Loucy (cell line): ENCODE measurements at regions not wholly inside any gene's neighbourhood (a gene's known extent, or its start where the extent isn't known, plus 50 kb on each side); places are given as distances from the start of the nearest gene placed in this dataset.

Experiments used
- H2AFZ ChIP-seq: fragments of 200-600 bp; sonication (generic); 2 replicates; pipeline ENCODE4 v1.6.0; 2016; ENCODE audit warnings: antibody characterized with exemption, mild to moderate bottlenecking, low read length, moderate library complexity
- H3F3A ChIP-seq: fragments of 200-600 bp; 2 replicates; pipeline ENCODE4 v1.6.0; 2016; ENCODE audit warnings: antibody characterized with exemption, low read depth, mild to moderate bottlenecking
- H3K27me3 ChIP-seq: fragments of 200-600 bp; sonication (generic); 2 replicates; pipeline ENCODE4 v1.6.1; 2014; ENCODE audit warnings: low read length, mild to moderate bottlenecking; ENCODE audit not compliant: insufficient read depth, poor library complexity, severe bottlenecking
- H3K36me3 ChIP-seq: fragments of 200-600 bp; sonication (generic); 2 replicates; pipeline ENCODE4 v1.6.1; 2016; ENCODE audit warnings: low read length; ENCODE audit not compliant: insufficient read depth
- H3K4me1 ChIP-seq: fragments of 200-600 bp; sonication (generic); 2 replicates; pipeline ENCODE4 v1.5.1; 2014; ENCODE audit warnings: low read length, mild to moderate bottlenecking; ENCODE audit not compliant: insufficient read depth, poor library complexity, severe bottlenecking
- H3K4me2 ChIP-seq: fragments of 200-600 bp; sonication (generic); 2 replicates; pipeline ENCODE4 v1.6.0; 2014; ENCODE audit warnings: antibody characterized with exemption, low read length, low read depth, mild to moderate bottlenecking; ENCODE audit not compliant: poor library complexity, severe bottlenecking
- H3K4me3 ChIP-seq: fragments of 200-600 bp; sonication (generic); 2 replicates; pipeline ENCODE4 v1.5.1; 2014; ENCODE audit warnings: low read length, mild to moderate bottlenecking, mixed read lengths; ENCODE audit not compliant: poor library complexity, severe bottlenecking
- H3K79me2 ChIP-seq: fragments of 200-600 bp; sonication (generic); 2 replicates; pipeline ENCODE4 v1.6.1; 2014; ENCODE audit warnings: low read length; ENCODE audit not compliant: insufficient read depth
- H3K9ac ChIP-seq: fragments of 200-600 bp; sonication (generic); 2 replicates; pipeline ENCODE4 v1.6.0; 2014; ENCODE audit warnings: mild to moderate bottlenecking, low read depth, low read length, moderate library complexity; ENCODE audit not compliant: poor library complexity, severe bottlenecking
- H3K9me2 ChIP-seq: fragments of 200-600 bp; sonication (generic); replicated peaks from 2 replicates; pipeline ENCODE4 v1.6.1; 2016; ENCODE audit warnings: low read depth, low read length, mixed read lengths
- H3K9me3 ChIP-seq: fragments of 200-600 bp; sonication (generic); 2 replicates; pipeline ENCODE4 v1.6.1; 2014; ENCODE audit warnings: mild to moderate bottlenecking, antibody characterized with exemption, low read length, low read depth; ENCODE audit not compliant: insufficient read depth
- H4K20me1 ChIP-seq: fragments of 200-600 bp; sonication (generic); 2 replicates; pipeline ENCODE4 v1.6.0; 2014; ENCODE audit warnings: antibody characterized with exemption, low read length, mild to moderate bottlenecking; ENCODE audit not compliant: insufficient read depth, poor library complexity, severe bottlenecking
- CTCF ChIP-seq: fragments of 200-600 bp; sonication (generic); conservative IDR thresholded peaks from 2 replicates; pipeline ENCODE4 v1.5.1; 2014; ENCODE audit warnings: mild to moderate bottlenecking, antibody characterized with exemption, low read length
- EZH2phosphoT487 ChIP-seq: fragments of 200-600 bp; IDR thresholded peaks from 2 replicates; pipeline ENCODE4 v1.6.1; 2018; ENCODE audit warnings: antibody characterized with exemption, mild to moderate bottlenecking, moderate library complexity, borderline replicate concordance

- H3K9ac ChIP-seq, result no peak overlapping the region
- no peak for TF ChIP-seq EZH2phosphoT487
- no peak for TF ChIP-seq CTCF
These were observed 263.3 kb downstream of the TSN start for GRCh38 chr2:122018736-122019135.

GRCh38 chr2:122019724-122020123 is 264.3 kb downstream of the TSN start:
- H3K79me2 ChIP-seq, result no peaks in the 10 kb centered on the region
- H2AFZ ChIP-seq, result no peak overlapping the region
- no peak overlapping the region for H3K9ac ChIP-seq
- H4K20me1 ChIP-seq, result no peaks in the 10 kb centered on the region
- no peaks in the 10 kb centered on the region for H3K9me3 ChIP-seq
- no peak overlapping the region for H3K4me3 ChIP-seq
- H3K4me2 ChIP-seq, result no peak overlapping the region
- no peaks in the 10 kb centered on the region for H3K36me3 ChIP-seq
- no peaks in the 10 kb centered on the region for H3K9me2 ChIP-seq
- no peaks in the 10 kb centered on the region for H3F3A ChIP-seq
- TF ChIP-seq CTCF, result no peak
- TF ChIP-seq EZH2phosphoT487, result no peak
- H3K4me1 ChIP-seq, result peaks cover 13% of the 10 kb centered on the region
- no peaks in the 10 kb centered on the region for H3K27me3 ChIP-seq

More at GRCh38 chr2:122018736-122019135, 263.3 kb downstream of the TSN start:
- H3K27me3 ChIP-seq, result no peaks in the 10 kb centered on the region
- no peaks in the 10 kb centered on the region for H3F3A ChIP-seq
- no peaks in the 10 kb centered on the region for H3K9me3 ChIP-seq
- no peaks in the 10 kb centered on the region for H3K9me2 ChIP-seq
- no peak overlapping the region for H2AFZ ChIP-seq
- H3K79me2 ChIP-seq, result no peaks in the 10 kb centered on the region
- H3K4me1 ChIP-seq, result peaks cover 13% of the 10 kb centered on the region
- H3K4me2 ChIP-seq, result no peak overlapping the region
- H3K4me3 ChIP-seq, result no peak overlapping the region
- no peaks in the 10 kb centered on the region for H4K20me1 ChIP-seq
- H3K36me3 ChIP-seq, result no peaks in the 10 kb centered on the region

- no peaks in the 10 kb centered on the region for H3K9me3 ChIP-seq
- no peaks in the 10 kb centered on the region for H3K9me2 ChIP-seq
- no peaks in the 10 kb centered on the region for H4K20me1 ChIP-seq
- H3K27me3 ChIP-seq, result no peaks in the 10 kb centered on the region
- no peak overlapping the region for H3K4me2 ChIP-seq
- H2AFZ ChIP-seq, result no peak overlapping the region
- no peak overlapping the region for H3K9ac ChIP-seq
- no peak overlapping the region for H3K4me3 ChIP-seq
- TF ChIP-seq EZH2phosphoT487 (no peak), CTCF (no peak)
- no peaks in the 10 kb centered on the region for H3K79me2 ChIP-seq
- peaks cover 13% of the 10 kb centered on the region for H3K4me1 ChIP-seq
- no peaks in the 10 kb centered on the region for H3F3A ChIP-seq
- no peaks in the 10 kb centered on the region for H3K36me3 ChIP-seq
These were observed 264.9 kb downstream of the TSN start for GRCh38 chr2:122020377-122020776.
